Spleen (tissue), 11 donors: ENCODE measurements at regions not wholly inside any gene's neighbourhood (a gene's known extent, or its start where the extent isn't known, plus 50 kb on each side); places are given as distances from the start of the nearest gene placed in this dataset.

Experiments
- DNase-seq: peaks from one replicate; pipeline ENCODE4 v3.0.0-alpha.2; 2020
- H3K27ac ChIP-seq, 8 donors: fragments of 200-600 bp; sonication (generic) in 7 of 8; 1 replicate in 4 of 8; 2 replicates in 4 of 8; pipeline versions ENCODE4 v1.5.0 to v1.8.0; 2016 to 2021; ENCODE audit warnings: inconsistent platforms in 4 of 8, mild to moderate bottlenecking in 4 of 8, moderate library complexity in 1 of 8
- H3K27me3 ChIP-seq, 7 donors: fragments of 200-600 bp; sonication (generic) in 6 of 7; replicated peaks in 1 of 7; 1 replicate in 4 of 7; 2 replicates in 3 of 7; pipeline versions ENCODE4 v1.5.0 to v1.8.0; 2016 to 2021; ENCODE audit warnings: inconsistent platforms in 3 of 7, mild to moderate bottlenecking in 1 of 7
- H3K36me3 ChIP-seq, 6 donors: fragments of 200-600 bp; sonication (generic) in 5 of 6; 1 replicate in 4 of 6; 2 replicates in 2 of 6; pipeline versions ENCODE4 v1.5.0 to v1.8.0; 2016 to 2021; ENCODE audit warnings: inconsistent platforms in 2 of 6
- H3K4me1 ChIP-seq, 6 donors: fragments of 200-600 bp; sonication (generic) in 5 of 6; 1 replicate in 3 of 6; 2 replicates in 3 of 6; pipeline versions ENCODE4 v1.5.0 to v1.8.0; 2016 to 2021; ENCODE audit warnings: inconsistent platforms in 3 of 6
- H3K4me3 ChIP-seq, 8 donors: fragments of 200-600 bp; sonication (generic) in 7 of 8; 1 replicate in 4 of 8; 2 replicates in 4 of 8; pipeline versions ENCODE4 v1.5.0 to v1.8.0; 2016 to 2021; ENCODE audit warnings: inconsistent platforms in 4 of 8, mild to moderate bottlenecking in 4 of 8, moderate library complexity in 2 of 8
- H3K9me3 ChIP-seq, 8 donors: fragments of 200-600 bp; sonication (generic) in 7 of 8; 1 replicate in 4 of 8; 2 replicates in 4 of 8; pipeline versions ENCODE4 v1.5.0 to v1.8.0; 2016 to 2021; ENCODE audit warnings: inconsistent platforms in 4 of 8
- POLR2A ChIP-seq, 3 donors: fragments of 450-650 bp; IDR thresholded peaks; one replicate each; pipeline ENCODE4 v1.5.1; 2017; ENCODE audit warnings: antibody characterized with exemption in 3 of 3, mild to moderate bottlenecking in 1 of 3
- POLR2AphosphoS5 ChIP-seq, 3 donors: sonication (generic); formaldehyde crosslinking; IDR thresholded peaks; one replicate each; pipeline ENCODE4 v1.5.1; 2017; ENCODE audit warnings: antibody characterized with exemption in 3 of 3
- WGBS, 5 donors: extraction: QIAGEN DNeasy Blood & Tissue Kit in 3 of 5; methylation state at CpG; one replicate each; pipeline versions ENCODE4 v1.1.5 to v1.1.7; 2013 to 2018; 5-methylcytosine and 5-hydroxymethylcytosine counted together
- intact Hi-C: fragments of 100-400 bp; cut with DNase I; formaldehyde crosslinking; loops from one replicate; pipeline ENCODE4 v1.15.0; 2023; ENCODE audit warnings: low total_unique reads
- TF ChIP-seq, protein P1 (sequence below), 11 experiments: fragments of 200-600 bp in 7 of 11; fragments of 450-650 bp in 4 of 11; sonication (generic) in 4 of 11; IDR thresholded peaks in 8 of 11; conservative IDR thresholded peaks in 3 of 11; 1 replicate in 7 of 11; 2 replicates in 4 of 11; pipeline versions ENCODE4 v1.4.0 to v1.8.0; 2016 to 2021; ENCODE audit warnings: antibody characterized with exemption in 11 of 11, inconsistent platforms in 4 of 11, mild to moderate bottlenecking in 1 of 11
- donor health status: healthy with polysubstance abuse.
- donor health status: DM: no; HTN: no; CAD: no; lungs with moderate emphysema.
- donor health status: DM: no; HTN: no; CAD: no.
- donor health status: Bipolar disorder and iron deficiency.
- donor health status: healthy.
- donor health status: DM: no; HTN: no; CAD: no.
- donor health status: DM: yes; HTN: yes; CAD: no.

DNA sequence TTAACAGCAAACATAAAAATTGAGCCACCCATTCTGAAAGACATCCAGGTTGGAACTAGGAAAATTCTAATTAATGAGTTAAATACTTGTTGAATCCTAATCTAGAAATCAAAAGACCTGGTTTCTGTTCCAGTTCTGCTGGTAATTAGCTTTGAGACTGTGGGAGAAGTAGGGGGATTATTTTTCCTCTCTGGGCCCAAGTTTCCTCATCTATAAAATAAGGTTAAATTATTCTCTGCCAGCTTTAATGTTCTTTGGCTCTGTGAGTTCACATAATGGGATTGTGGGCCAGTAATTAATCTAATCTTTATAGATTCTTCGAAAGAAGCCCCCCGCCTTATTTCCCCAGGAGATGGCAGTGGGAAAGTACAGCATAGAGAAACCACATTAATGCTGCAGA lies 104.6 kb downstream of the ENC1 start:
- 94 to 100% (median 97%) methylated on average over 2 of the region's 2 CpGs for WGBS, 5 donors
- H3K9me3 ChIP-seq: peaks cover 4 to 36% (median 26%) of the 10 kb centered on the region in 8 donors
- H3K27me3 ChIP-seq: no peaks in the 10 kb centered on the region
- intact Hi-C loops: no loop called here
- DNase-seq: no peak
- H3K36me3 ChIP-seq: no peaks in the 10 kb centered on the region
- no peak overlapping the region for H3K27ac ChIP-seq
- TF ChIP-seq, protein P1, sequence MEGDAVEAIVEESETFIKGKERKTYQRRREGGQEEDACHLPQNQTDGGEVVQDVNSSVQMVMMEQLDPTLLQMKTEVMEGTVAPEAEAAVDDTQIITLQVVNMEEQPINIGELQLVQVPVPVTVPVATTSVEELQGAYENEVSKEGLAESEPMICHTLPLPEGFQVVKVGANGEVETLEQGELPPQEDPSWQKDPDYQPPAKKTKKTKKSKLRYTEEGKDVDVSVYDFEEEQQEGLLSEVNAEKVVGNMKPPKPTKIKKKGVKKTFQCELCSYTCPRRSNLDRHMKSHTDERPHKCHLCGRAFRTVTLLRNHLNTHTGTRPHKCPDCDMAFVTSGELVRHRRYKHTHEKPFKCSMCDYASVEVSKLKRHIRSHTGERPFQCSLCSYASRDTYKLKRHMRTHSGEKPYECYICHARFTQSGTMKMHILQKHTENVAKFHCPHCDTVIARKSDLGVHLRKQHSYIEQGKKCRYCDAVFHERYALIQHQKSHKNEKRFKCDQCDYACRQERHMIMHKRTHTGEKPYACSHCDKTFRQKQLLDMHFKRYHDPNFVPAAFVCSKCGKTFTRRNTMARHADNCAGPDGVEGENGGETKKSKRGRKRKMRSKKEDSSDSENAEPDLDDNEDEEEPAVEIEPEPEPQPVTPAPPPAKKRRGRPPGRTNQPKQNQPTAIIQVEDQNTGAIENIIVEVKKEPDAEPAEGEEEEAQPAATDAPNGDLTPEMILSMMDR (IDR thresholded peaks at IDR 0.05 in 8 of 11, conservative IDR thresholded peaks at IDR 0.05 in 3 of 11): no peak
- TF ChIP-seq POLR2A (IDR thresholded peaks at IDR 0.05): no peak
- no peak for TF ChIP-seq POLR2AphosphoS5 (IDR thresholded peaks at IDR 0.05)
- H3K4me3 ChIP-seq: no peak overlapping the region
- H3K4me1 ChIP-seq: peaks cover 0 to 20% (median 10%) of the 10 kb centered on the region in 6 donors

DNA sequence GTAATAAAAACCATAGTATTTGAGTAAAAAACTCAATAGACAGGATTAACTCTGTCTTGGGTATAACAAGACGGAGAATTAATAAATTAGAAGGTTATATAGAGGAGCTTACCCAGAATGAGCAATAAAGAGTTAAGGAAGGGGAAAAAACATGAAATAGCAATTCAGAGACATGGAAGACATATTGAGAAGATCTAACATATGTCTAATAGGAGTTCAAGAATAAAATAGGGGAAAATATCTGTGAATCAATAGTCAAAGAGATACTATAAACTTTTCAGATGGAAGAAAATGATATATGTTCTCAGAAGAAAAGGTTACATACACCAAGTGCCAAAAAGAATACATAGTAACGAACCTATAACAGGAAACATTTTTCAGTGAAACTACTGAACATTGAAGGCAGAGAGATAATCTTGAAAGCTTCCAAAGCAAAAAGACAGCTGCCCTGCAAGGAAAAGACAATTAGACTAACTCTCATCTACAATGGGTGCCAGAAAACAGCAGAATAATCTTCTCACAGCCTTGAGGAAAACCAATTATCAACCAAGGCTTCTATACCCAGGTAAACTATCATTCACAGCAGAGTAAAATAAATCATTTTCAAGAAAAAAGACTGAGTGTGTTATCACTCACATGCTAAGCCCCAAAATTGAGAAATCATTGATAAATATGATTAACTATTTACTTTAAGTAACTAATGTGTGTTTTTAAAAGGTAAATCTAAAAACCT lies 106.0 kb downstream of the ENC1 start:
- intact Hi-C loops: no loop called here

DNA sequence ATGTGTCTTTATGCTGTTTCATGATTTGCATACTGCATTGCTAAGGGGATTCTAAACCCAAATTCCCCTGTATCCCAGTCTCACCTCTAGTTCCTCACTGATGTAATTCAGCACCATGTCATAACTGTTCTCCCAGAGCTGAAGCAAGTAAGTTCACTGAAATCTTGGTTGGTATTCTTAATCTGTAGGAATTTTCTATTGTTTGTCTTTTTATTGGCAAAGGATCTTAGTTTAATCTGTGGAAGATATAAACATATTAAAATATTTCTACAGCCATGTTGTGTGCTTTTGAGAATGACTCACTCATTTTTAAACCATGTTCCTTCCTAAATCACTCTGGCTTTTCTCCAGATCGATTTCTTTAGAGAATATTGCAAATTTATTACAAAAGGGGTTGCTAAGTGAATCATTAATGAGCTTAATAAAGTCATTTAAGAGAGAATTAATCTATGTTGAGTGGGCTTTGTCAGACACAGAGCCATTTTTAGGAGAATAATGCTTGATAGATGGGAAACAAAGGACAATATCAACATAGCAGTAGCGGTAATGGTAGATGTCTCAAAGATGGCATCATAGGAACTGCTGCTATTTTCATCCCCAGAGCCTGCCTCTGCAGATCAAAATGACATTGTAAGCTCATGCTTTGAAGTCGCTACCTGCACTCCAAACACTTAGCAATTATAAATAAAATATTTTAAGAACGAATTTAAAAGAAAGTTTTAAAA lies 110.0 kb downstream of the ENC1 start:
- Histone ChIP-seq H3K4me3 (no peak overlapping the region), H3K27ac (no peak overlapping the region), H3K27me3 (no peaks in the 10 kb centered on the region), H3K9me3 (peaks cover 4 to 36% (median 26%) of the 10 kb centered on the region in 8 donors), H3K4me1 (no peaks in the 10 kb centered on the region), H3K36me3 (no peaks in the 10 kb centered on the region)
- no peak for DNase-seq
- TF ChIP-seq, protein P1 (IDR thresholded peaks at IDR 0.05 in 8 of 11, conservative IDR thresholded peaks at IDR 0.05 in 3 of 11): no peak
- TF ChIP-seq POLR2AphosphoS5 (IDR thresholded peaks at IDR 0.05) (no peak), POLR2A (IDR thresholded peaks at IDR 0.05) (no peak)
- intact Hi-C loops: no loop called here
- WGBS, 5 donors: 68 to 87% (median 82%) methylated on average over 4 of the region's 4 CpGs

More for the DNA sequence above, 106.0 kb downstream of the ENC1 start:
- no peak for TF ChIP-seq POLR2A (IDR thresholded peaks at IDR 0.05)
- TF ChIP-seq POLR2AphosphoS5 (IDR thresholded peaks at IDR 0.05): no peak
- TF ChIP-seq, protein P1 (IDR thresholded peaks at IDR 0.05 in 8 of 11, conservative IDR thresholded peaks at IDR 0.05 in 3 of 11): no peak
- peaks cover 0 to 15% (median 10%) of the 10 kb centered on the region in 6 donors for H3K4me1 ChIP-seq
- H3K27me3 ChIP-seq: no peaks in the 10 kb centered on the region
- H3K27ac ChIP-seq: no peak overlapping the region
- no peak for DNase-seq
- 83 to 95% (median 94%) methylated on average over 2 of the region's 2 CpGs for WGBS, 5 donors
- no peaks in the 10 kb centered on the region for H3K36me3 ChIP-seq
- H3K4me3 ChIP-seq: no peak overlapping the region
- peaks cover 4 to 36% (median 26%) of the 10 kb centered on the region in 8 donors for H3K9me3 ChIP-seq

DNA sequence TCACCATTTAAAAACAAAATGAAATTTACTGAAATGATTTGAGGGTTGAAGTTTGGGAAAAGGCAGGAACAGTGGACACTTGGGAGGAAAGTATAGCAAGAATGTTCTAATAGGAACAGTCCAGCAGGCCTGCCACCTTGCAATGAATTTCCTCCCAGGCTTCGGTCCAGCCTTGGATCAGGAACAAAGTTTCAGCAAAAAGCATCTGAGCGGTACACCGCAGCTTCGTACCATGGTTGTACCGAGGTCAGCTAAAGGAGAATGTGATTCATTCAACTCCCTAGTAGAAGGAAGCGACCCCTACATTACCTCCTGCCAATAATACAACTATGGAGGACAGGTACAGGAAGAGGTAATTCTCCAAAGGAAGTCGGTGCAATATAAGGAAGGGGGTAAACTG lies 111.4 kb downstream of the ENC1 start:
- H3K9me3 ChIP-seq: peaks cover 0 to 31% (median 23%) of the 10 kb centered on the region in 8 donors
- TF ChIP-seq, protein P1 (IDR thresholded peaks at IDR 0.05 in 8 of 11, conservative IDR thresholded peaks at IDR 0.05 in 3 of 11): no peak
- no peak for TF ChIP-seq POLR2A (IDR thresholded peaks at IDR 0.05)
- TF ChIP-seq POLR2AphosphoS5 (IDR thresholded peaks at IDR 0.05): no peak
- H3K27me3 ChIP-seq: no peaks in the 10 kb centered on the region
- no peak for DNase-seq
- H3K4me1 ChIP-seq: no peaks in the 10 kb centered on the region
- no peak overlapping the region for H3K27ac ChIP-seq
- no peaks in the 10 kb centered on the region for H3K36me3 ChIP-seq
- intact Hi-C loops: no loop called here
- 72 to 85% (median 82%) methylated on average over 7 of the region's 7 CpGs for WGBS, 5 donors
- no peak overlapping the region for H3K4me3 ChIP-seq
